Superior temporal gyrus (tissue), 1 donor: ENCODE measurements at regions not wholly inside any gene's neighbourhood (a gene's known extent, or its start where the extent isn't known, plus 50 kb on each side); places are given as distances from the start of the nearest gene placed in this dataset.

Experiments used
- DNase-seq: peaks from one replicate; pipeline ENCODE4 v3.0.0-alpha.2; 2016; ENCODE audit errors: extremely low spot score

DNA sequence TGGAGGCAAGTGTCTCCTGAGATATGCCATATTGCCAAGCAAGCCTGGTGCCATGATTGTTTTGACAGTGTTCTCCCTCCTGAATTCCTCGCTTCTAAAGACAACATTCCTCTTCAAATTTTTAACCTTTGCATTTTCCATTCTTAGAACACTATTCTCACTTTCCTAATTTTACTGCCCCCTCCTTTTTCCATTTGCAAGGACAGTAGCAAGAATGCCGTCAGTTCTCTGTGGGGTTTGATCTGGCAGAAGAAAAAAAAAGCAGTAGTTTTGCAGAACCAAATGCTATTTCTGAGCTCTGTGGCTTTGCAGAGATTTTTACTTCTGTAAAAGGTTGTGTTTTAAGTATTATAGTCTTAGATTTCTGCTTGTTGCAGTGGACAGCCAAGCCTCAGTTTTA lies 295.2 kb downstream of the NUAK1 start:
- no peak for DNase-seq

- DNase-seq: peak; percentile 63
Measured at GRCh38 chr12:105843986-105844760, 294.6 kb downstream of the NUAK1 start.

DNA sequence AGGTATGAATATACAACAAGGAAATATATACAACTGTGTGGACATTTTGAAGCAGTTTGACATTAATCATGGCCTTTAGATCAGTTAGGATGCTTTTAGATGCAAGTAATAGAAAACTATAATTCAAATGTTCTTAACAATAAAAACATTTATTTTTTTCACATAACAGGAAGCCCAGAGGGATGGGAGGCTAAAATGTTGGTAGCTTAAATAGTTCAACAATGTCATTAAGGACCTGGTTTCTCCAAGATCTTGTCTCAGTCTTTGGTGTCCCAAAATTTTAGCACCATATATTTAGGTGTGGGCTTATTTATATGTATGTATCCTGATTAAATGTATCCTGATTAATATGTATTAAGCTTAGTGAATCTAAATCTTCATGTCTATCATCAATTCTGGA lies 292.4 kb downstream of the NUAK1 start:
- no peak for DNase-seq

DNA sequence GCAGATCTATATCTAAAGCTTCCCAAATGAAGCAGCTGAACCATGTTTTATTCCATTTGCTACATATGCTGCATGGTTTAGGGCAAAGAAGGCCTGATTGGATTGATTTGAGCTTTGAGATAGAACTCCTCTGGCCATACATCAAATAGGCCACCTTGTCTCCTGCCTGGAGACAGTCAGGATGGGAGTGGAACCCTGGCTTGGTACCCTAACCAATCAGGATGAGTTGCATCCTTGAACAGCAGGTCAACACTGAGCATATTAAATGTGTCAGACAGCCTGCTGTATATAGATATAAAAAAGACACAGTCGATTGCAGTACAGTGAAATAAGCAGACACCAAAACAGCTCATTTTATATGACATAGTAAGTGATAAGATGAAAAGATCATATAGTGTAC lies 291.7 kb downstream of the NUAK1 start:
- no peak for DNase-seq

DNA sequence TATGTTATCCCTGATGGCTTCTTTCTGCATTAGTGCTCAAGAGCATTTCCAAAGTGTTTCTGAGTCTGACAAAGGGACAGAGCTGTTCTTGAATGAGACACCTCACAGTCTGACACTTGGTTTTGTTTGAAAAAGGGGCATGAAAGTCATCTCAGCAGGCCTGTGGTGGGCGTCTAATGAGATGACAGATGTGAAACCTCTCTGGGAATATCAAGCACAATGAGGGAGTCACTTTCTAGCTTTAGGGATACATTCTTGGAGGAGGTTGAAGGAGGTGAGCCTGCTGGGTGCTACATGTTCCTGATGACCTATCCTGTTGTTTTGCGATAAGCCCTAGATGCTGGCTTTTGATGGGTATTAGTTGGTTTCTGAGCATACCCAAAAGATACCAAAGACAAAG lies 290.5 kb downstream of the NUAK1 start:
- DNase-seq: no peak

DNA sequence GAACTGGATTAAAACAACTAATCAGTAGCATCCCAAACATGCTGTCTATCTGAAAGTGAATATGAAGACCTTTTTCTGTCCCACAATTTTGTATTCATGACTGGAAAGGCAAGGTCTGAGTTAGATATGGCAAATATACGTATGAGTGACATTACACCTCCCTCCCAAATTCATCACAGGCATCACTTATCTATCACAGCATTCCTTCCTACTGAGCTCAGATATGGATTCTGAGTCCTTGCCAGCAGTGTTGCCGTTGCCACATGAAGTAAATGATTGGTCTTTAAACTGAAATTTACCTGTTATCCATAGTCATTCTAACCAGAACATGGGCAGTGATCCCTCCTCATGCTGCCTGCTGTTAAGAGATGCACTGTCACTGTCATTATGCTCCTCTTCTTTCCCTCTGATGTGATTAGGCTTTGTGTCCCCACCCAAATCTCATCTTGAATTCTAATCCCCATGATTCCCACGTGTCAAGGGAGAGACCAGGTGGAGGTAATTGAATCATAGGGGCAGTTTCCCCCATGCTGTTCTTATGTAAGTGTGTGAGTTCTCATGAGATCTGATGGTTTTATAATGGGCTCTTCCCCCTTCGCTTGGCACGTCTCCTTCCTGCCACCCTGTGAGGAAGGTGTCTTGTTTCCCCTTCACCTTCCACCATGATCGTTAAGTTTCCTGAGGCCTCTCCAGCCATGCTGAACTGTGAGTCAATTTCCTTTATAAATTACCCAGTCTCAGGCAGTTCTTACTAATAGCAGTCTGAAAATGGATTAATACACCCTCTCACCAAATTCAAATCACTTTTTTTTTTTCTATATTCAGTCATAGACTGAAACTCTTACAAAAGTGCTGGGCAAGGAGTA lies 288.4 kb downstream of the NUAK1 start:
- no peak for DNase-seq

GRCh38 chr12:105852496-105852895 lies 286.3 kb downstream of the NUAK1 start:
- no peak for DNase-seq

DNA sequence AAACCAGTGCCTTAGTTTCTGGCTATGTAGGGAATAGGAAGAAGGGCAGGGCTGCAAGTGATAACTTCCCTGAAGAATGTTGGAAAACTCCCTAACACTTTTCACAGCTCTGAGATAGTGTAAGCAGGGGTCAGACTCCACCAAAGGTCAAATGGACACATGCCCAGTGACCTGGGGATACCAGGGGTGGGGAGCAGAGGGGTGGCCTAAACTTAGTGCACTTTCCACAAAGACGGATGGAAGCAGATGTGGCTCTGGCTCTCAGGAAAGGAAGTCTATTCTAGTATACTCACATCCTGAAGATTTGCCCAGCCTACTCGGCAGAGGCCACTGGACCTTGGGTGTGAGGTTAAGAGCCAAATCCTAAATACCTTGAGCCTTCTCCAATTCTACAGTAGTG lies 285.8 kb downstream of the NUAK1 start:
- no peak for DNase-seq

DNA sequence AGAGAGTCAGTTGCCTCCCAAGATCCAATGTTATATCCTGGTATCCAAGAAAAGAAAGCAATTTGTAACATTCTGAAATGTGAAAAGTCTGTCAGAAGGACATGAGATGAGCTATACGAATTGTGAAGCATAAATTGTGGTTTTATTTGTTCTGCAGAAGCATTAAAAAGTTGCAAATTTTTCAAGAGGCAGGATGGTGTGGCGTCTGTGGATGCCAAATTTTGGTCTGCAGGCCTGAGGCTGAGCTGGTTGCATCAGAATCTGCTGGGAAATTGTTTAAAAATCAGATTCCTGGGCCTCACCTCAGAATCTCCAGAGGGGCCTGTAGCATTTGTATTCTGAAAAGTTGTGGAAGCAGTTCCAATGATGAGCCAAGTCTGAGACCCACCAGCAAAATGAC lies 284.7 kb downstream of the NUAK1 start:
- no peak for DNase-seq

GRCh38 chr12:105855361-105856047 lies 283.2 kb downstream of the NUAK1 start:
- DNase-seq: no peak

GRCh38 chr12:105856048-105856405 lies 282.7 kb downstream of the NUAK1 start:
- no peak for DNase-seq

- DNase-seq: no peak
Measured at GRCh38 chr12:105858981-105859710, 279.6 kb downstream of the NUAK1 start.

- DNase-seq: no peak
Measured at GRCh38 chr12:105860561-105861207, 278.1 kb downstream of the NUAK1 start.

- DNase-seq: no peak
Measured at GRCh38 chr12:105861227-105861626, 277.5 kb downstream of the NUAK1 start.

- DNase-seq: no peak
Measured at GRCh38 chr12:105862163-105862821, 276.5 kb downstream of the NUAK1 start.

- no peak for DNase-seq
Measured at GRCh38 chr12:105864316-105864715, 274.4 kb downstream of the NUAK1 start.

- no peak for DNase-seq
Measured at GRCh38 chr12:105864901-105865300, 273.9 kb downstream of the NUAK1 start.

DNA sequence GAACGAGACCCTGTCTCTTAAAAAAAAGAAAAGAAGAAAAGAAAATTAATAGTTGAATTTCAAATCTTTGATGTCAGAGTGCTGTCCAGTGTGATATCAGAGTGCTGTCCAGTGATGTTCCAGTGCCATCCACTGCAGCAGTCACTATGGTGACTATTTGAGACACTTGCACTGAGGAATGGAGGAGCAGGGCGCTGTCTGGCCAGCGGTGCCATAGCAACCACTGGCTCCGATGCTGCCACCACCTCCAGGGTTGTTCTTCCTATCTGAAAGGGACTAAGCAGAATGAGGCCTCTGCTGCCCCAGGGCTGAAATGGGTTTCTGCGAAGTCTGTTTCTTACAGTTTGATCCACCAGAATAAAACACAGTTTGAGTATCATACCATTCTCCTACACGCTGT lies 272.9 kb downstream of the NUAK1 start:
- no peak for DNase-seq

- DNase-seq: no peak
Measured at GRCh38 chr12:105874121-105874520, 264.6 kb downstream of the NUAK1 start.

DNA sequence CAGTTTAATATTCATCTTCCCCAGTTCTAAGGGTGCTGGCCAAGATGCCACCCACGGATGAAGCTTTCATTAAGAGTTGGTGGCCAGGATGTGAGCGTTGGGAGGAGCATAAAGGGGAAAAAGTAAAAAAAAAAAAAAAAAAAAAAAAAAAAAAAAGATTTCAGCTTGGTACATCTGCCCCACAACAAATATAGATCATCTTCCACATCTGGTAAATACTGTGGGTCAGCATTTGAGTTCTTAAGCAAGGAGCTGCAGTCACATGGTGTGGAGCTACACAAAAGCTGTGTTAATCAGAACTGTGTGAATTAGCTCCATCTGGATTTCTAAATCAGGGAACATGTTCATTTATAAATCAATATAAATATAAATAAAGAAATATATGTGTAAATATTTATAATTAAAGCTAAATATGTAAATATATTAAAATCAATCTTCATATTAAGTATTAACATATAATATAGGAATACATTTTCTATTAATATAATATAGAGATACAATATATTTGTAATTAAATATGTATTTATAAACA lies 262.3 kb downstream of the NUAK1 start:
- no peak for DNase-seq

GRCh38 chr12:105878964-105879363 lies 259.8 kb downstream of the NUAK1 start:
- no peak for DNase-seq
